GM18909 (cell line): ENCODE measurements at regions not wholly inside any gene's neighbourhood (a gene's known extent, or its start where the extent isn't known, plus 50 kb on each side); places are given as distances from the start of the nearest gene placed in this dataset.
A peak's percentile ranks its signal among the peaks of the same experiment; 100 is the strongest.

Experiments
- ATAC-seq: cut with Tn5 transposase; IDR thresholded peaks from one replicate; pipeline ENCODE4 v1.9.1; 2021; ENCODE audit warnings: mild to moderate bottlenecking; ENCODE audit not compliant: unreplicated experiment, poor library complexity

GRCh38 chr5:12323637-12324229 is 419.5 kb upstream of the CTNND2 start:
- ATAC-seq: no peak

- no peak for ATAC-seq
Observed at GRCh38 chr5:12322042-12322441, 417.8 kb upstream of the CTNND2 start.

- ATAC-seq: no peak
Observed at GRCh38 chr5:12320331-12320730, 416.1 kb upstream of the CTNND2 start.

GRCh38 chr5:12316812-12317211 is 412.6 kb upstream of the CTNND2 start:
- ATAC-seq: no peak

- no peak for ATAC-seq
Observed at GRCh38 chr5:12315461-12315860, 411.2 kb upstream of the CTNND2 start.

- ATAC-seq: peak; percentile 92
Observed at GRCh38 chr5:12313602-12314001, 409.4 kb upstream of the CTNND2 start.

- no peak for ATAC-seq
Observed at GRCh38 chr5:12312343-12312742, 408.1 kb upstream of the CTNND2 start.

- no peak for ATAC-seq
Observed at GRCh38 chr5:12294151-12294550, 389.9 kb upstream of the CTNND2 start.

- ATAC-seq: no peak
Observed at GRCh38 chr5:12292610-12293204, 388.5 kb upstream of the CTNND2 start.

- no peak for ATAC-seq
Observed at GRCh38 chr5:12284604-12285003, 380.4 kb upstream of the CTNND2 start.

- ATAC-seq: peak; percentile 99
Observed at GRCh38 chr5:12277504-12278192, 373.4 kb upstream of the CTNND2 start.

- no peak for ATAC-seq
Observed at GRCh38 chr5:12274236-12274635, 370.0 kb upstream of the CTNND2 start.

GRCh38 chr5:12272389-12272788 is 368.1 kb upstream of the CTNND2 start:
- no peak for ATAC-seq

GRCh38 chr5:12270914-12271313 is 366.7 kb upstream of the CTNND2 start:
- no peak for ATAC-seq

- ATAC-seq: no peak
Observed at GRCh38 chr5:12269164-12269563, 364.9 kb upstream of the CTNND2 start.

GRCh38 chr5:12258549-12258948 is 354.3 kb upstream of the CTNND2 start:
- no peak for ATAC-seq

GRCh38 chr5:12250454-12250853 is 346.2 kb upstream of the CTNND2 start:
- ATAC-seq: no peak

- no peak for ATAC-seq
Observed at GRCh38 chr5:12248831-12249230, 344.6 kb upstream of the CTNND2 start.

GRCh38 chr5:12246036-12246435 is 341.8 kb upstream of the CTNND2 start:
- no peak for ATAC-seq

- ATAC-seq: no peak
Observed at GRCh38 chr5:12245429-12245828, 341.2 kb upstream of the CTNND2 start.

GRCh38 chr5:12242950-12243888 is 339.0 kb upstream of the CTNND2 start:
- no peak for ATAC-seq
